Left lung (tissue), 4 donors: ENCODE measurements at regions not wholly inside any gene's neighbourhood (a gene's known extent, or its start where the extent isn't known, plus 50 kb on each side); places are given as distances from the start of the nearest gene placed in this dataset.

Experiments
- ATAC-seq: fragments of 200-7000 bp; cut with Tn5 transposase; one replicate; pipeline ENCODE4 v1.9.1; 2020; ENCODE audit warnings: moderate library complexity
- DNase-seq, 4 donors: peaks; one replicate each; pipeline ENCODE4 v3.0.0-alpha.2; 2013 to 2020
- H3K27ac ChIP-seq, 2 donors: fragments of 200-600 bp; sonication (generic) in 1 of 2; one replicate each; pipeline versions ENCODE4 v1.5.0 to v1.8.0; 2020 to 2021
- H3K27me3 ChIP-seq, 2 donors: fragments of 200-600 bp; sonication (generic) in 1 of 2; one replicate each; pipeline versions ENCODE4 v1.5.0 to v1.8.0; 2020 to 2021
- H3K36me3 ChIP-seq, 2 donors: fragments of 200-600 bp; sonication (generic) in 1 of 2; one replicate each; pipeline versions ENCODE4 v1.5.0 to v1.8.0; 2020 to 2021
- H3K4me1 ChIP-seq, 2 donors: fragments of 200-600 bp; one replicate each; pipeline ENCODE4 v1.8.0; 2021
- H3K4me3 ChIP-seq, 2 donors: fragments of 200-600 bp; sonication (generic) in 1 of 2; one replicate each; pipeline versions ENCODE4 v1.5.0 to v1.8.0; 2020 to 2021; ENCODE audit warnings: mild to moderate bottlenecking in 1 of 2
- H3K9me3 ChIP-seq, 2 donors: fragments of 200-600 bp; sonication (generic) in 1 of 2; one replicate each; pipeline versions ENCODE4 v1.5.0 to v1.8.0; 2020 to 2021
- CTCF ChIP-seq, 2 donors: fragments of 200-600 bp; sonication (generic) in 1 of 2; IDR thresholded peaks; one replicate each; pipeline versions ENCODE4 v1.5.0 to v1.8.0; 2021; ENCODE audit warnings: antibody characterized with exemption in 2 of 2
- intact Hi-C, 2 donors: fragments of 100-400 bp; cut with DNase I; formaldehyde crosslinking; loops; one replicate each; pipeline versions ENCODE4 v1.11.2 to v1.14.2; 2022
- donor health status: DM: no; HTN: yes; CAD: no.
- donor health status: DM: no; HTN: no; CAD: no.

- Histone ChIP-seq H3K27ac (no peak overlapping the region), H3K9me3 (no peaks in the 10 kb centered on the region), H3K4me1 (no peaks in the 10 kb centered on the region), H3K36me3 (no peaks in the 10 kb centered on the region), H3K4me3 (no peak overlapping the region), H3K27me3 (no peaks in the 10 kb centered on the region)
- DNase-seq (no peak), ATAC-seq (no peak)
- intact Hi-C loops, result no loop called here
- TF ChIP-seq CTCF (IDR thresholded peaks at IDR 0.05), result no peak
These were observed 720.8 kb upstream of the ADAMTS16 start for GRCh38 chr5:4419281-4419680.

GRCh38 chr5:4420177-4420576 lies 720.0 kb upstream of the ADAMTS16 start:
- H3K27me3 ChIP-seq, result no peaks in the 10 kb centered on the region
- H3K4me3 ChIP-seq, result no peak overlapping the region
- no peaks in the 10 kb centered on the region for H3K9me3 ChIP-seq
- no peaks in the 10 kb centered on the region for H3K36me3 ChIP-seq
- no peak overlapping the region for H3K27ac ChIP-seq
- H3K4me1 ChIP-seq, result no peaks in the 10 kb centered on the region
- ATAC-seq, result no peak
- no peak for DNase-seq
- no peak for TF ChIP-seq CTCF (IDR thresholded peaks at IDR 0.05)
- intact Hi-C loops, result no loop called here

- intact Hi-C loops, result no loop called here
These were observed 719.4 kb upstream of the ADAMTS16 start for GRCh38 chr5:4420681-4421080.

GRCh38 chr5:4422247-4422646 lies 717.9 kb upstream of the ADAMTS16 start:
- no peaks in the 10 kb centered on the region for H3K9me3 ChIP-seq
- no peak overlapping the region for H3K4me3 ChIP-seq
- H3K27me3 ChIP-seq, result no peaks in the 10 kb centered on the region
- no peaks in the 10 kb centered on the region for H3K4me1 ChIP-seq
- ATAC-seq, result no peak
- no peak overlapping the region for H3K27ac ChIP-seq
- no peaks in the 10 kb centered on the region for H3K36me3 ChIP-seq
- TF ChIP-seq CTCF (IDR thresholded peaks at IDR 0.05), result no peak
- intact Hi-C loops, result no loop called here
- DNase-seq, result no peak

More at GRCh38 chr5:4420681-4421080, 719.4 kb upstream of the ADAMTS16 start:
- H3K4me1 ChIP-seq, result no peaks in the 10 kb centered on the region
- no peaks in the 10 kb centered on the region for H3K9me3 ChIP-seq
- H3K4me3 ChIP-seq, result no peak overlapping the region
- TF ChIP-seq CTCF (IDR thresholded peaks at IDR 0.05), result no peak
- DNase-seq (no peak), ATAC-seq (no peak)
- no peak overlapping the region for H3K27ac ChIP-seq
- no peaks in the 10 kb centered on the region for H3K36me3 ChIP-seq
- H3K27me3 ChIP-seq, result no peaks in the 10 kb centered on the region

- H3K27ac ChIP-seq, result no peak overlapping the region
- intact Hi-C loops, result no loop called here
These were observed 715.2 kb upstream of the ADAMTS16 start for GRCh38 chr5:4424895-4425294.

More at GRCh38 chr5:4424895-4425294, 715.2 kb upstream of the ADAMTS16 start:
- H3K27me3 ChIP-seq, result no peaks in the 10 kb centered on the region
- no peak for TF ChIP-seq CTCF (IDR thresholded peaks at IDR 0.05)
- H3K4me3 ChIP-seq, result no peak overlapping the region
- DNase-seq (no peak), ATAC-seq (no peak)
- H3K36me3 ChIP-seq, result no peaks in the 10 kb centered on the region
- H3K4me1 ChIP-seq, result no peaks in the 10 kb centered on the region
- no peaks in the 10 kb centered on the region for H3K9me3 ChIP-seq
